Upper lobe of left lung (tissue), 4 donors: ENCODE measurements at regions not wholly inside any gene's neighbourhood (a gene's known extent, or its start where the extent isn't known, plus 50 kb on each side); places are given as distances from the start of the nearest gene placed in this dataset.
"Not testable (repeated sequence)": the region's sequence is repeated elsewhere in the genome, so short reads cannot be mapped to it uniquely, and the experiment has no call there.

Experiments
- CTCF ChIP-seq, 6 experiments: fragments of 450-650 bp in 4 of 6; fragments of 200-600 bp in 2 of 6; sonication (generic) in 2 of 6; IDR thresholded peaks; one replicate each; pipeline ENCODE4 v1.5.1; 2016 to 2019; ENCODE audit warnings: antibody characterized with exemption in 6 of 6
- POLR2A ChIP-seq, 4 donors: fragments of 450-650 bp; IDR thresholded peaks; one replicate each; pipeline ENCODE4 v1.5.1; 2016 to 2017; ENCODE audit warnings: antibody characterized with exemption in 4 of 4, mild to moderate bottlenecking in 2 of 4
- POLR2AphosphoS5 ChIP-seq, 2 donors: sonication (generic); formaldehyde crosslinking; IDR thresholded peaks; one replicate each; pipeline ENCODE4 v1.5.1; 2017; ENCODE audit warnings: antibody characterized with exemption in 2 of 2

- TF ChIP-seq CTCF, POLR2AphosphoS5, POLR2A (IDR thresholded peaks at IDR 0.05): not testable (repeated sequence)
Measured at GRCh38 chr7:65519751-65520150, 146.1 kb downstream of the ZNF92 start.
